Stimulated activated CD4-positive, alpha-beta T cell treated with anti-CD3 and anti-CD28 coated beads, Interleukin-2, amount 100 ng/mL, for 48 hours (primary cell): ENCODE measurements at regions not wholly inside any gene's neighbourhood (a gene's known extent, or its start where the extent isn't known, plus 50 kb on each side); places are given as distances from the start of the nearest gene placed in this dataset.
"Not testable (repeated sequence)": the region's sequence is repeated elsewhere in the genome, so short reads cannot be mapped to it uniquely, and the experiment has no call there.

ENCODE experiments used
- DNase-seq, 2 donors: peaks; one replicate each; pipeline ENCODE4 v3.0.0-alpha.2; 2020

GRCh38 chr9:1505489-1505888, 455.3 kb downstream of the DMRT2 start:
- DNase-seq, result no peak

- no peak for DNase-seq
Measured at GRCh38 chr9:1510712-1511111, 460.6 kb downstream of the DMRT2 start.

GRCh38 chr9:1513105-1513504, 462.9 kb downstream of the DMRT2 start:
- no peak for DNase-seq

GRCh38 chr9:1514250-1514649, 464.1 kb downstream of the DMRT2 start:
- no peak for DNase-seq

- no peak for DNase-seq
Measured at GRCh38 chr9:1514776-1515363, 464.7 kb downstream of the DMRT2 start.

GRCh38 chr9:1515557-1515956, 465.4 kb downstream of the DMRT2 start:
- DNase-seq, result no peak

GRCh38 chr9:1521547-1521946, 471.4 kb downstream of the DMRT2 start:
- no peak for DNase-seq

GRCh38 chr9:1522219-1522767, 472.1 kb downstream of the DMRT2 start:
- DNase-seq, result no peak

GRCh38 chr9:1528456-1528855, 478.3 kb downstream of the DMRT2 start:
- DNase-seq, result no peak

GRCh38 chr9:1530696-1531095, 480.5 kb downstream of the DMRT2 start:
- no peak for DNase-seq

GRCh38 chr9:1531424-1531823, 481.3 kb downstream of the DMRT2 start:
- no peak for DNase-seq

- no peak for DNase-seq
Measured at GRCh38 chr9:1532171-1532570, 482.0 kb downstream of the DMRT2 start.

GRCh38 chr9:1535051-1535450, 480.1 kb upstream of the SMARCA2 start:
- no peak for DNase-seq

GRCh38 chr9:1535599-1535998, 479.5 kb upstream of the SMARCA2 start:
- no peak for DNase-seq

GRCh38 chr9:1536522-1537170, 478.5 kb upstream of the SMARCA2 start:
- no peak for DNase-seq

GRCh38 chr9:1538301-1538700, 476.8 kb upstream of the SMARCA2 start:
- DNase-seq, result no peak

- DNase-seq, result no peak
Measured at GRCh38 chr9:1539216-1539615, 475.9 kb upstream of the SMARCA2 start.

- DNase-seq, result no peak
Measured at GRCh38 chr9:1550636-1551035, 464.5 kb upstream of the SMARCA2 start.

- no peak for DNase-seq
Measured at GRCh38 chr9:1554081-1555035, 460.8 kb upstream of the SMARCA2 start.

- DNase-seq, result not testable (repeated sequence)
Measured at GRCh38 chr9:1558666-1559065, 456.5 kb upstream of the SMARCA2 start.

- DNase-seq, result no peak
Measured at GRCh38 chr9:1575939-1576338, 439.2 kb upstream of the SMARCA2 start.

- DNase-seq, result no peak
Measured at GRCh38 chr9:1580215-1580614, 434.9 kb upstream of the SMARCA2 start.

- no peak for DNase-seq
Measured at GRCh38 chr9:1581926-1582325, 433.2 kb upstream of the SMARCA2 start.

GRCh38 chr9:1591310-1591709, 423.8 kb upstream of the SMARCA2 start:
- DNase-seq, result no peak
